SK-N-SH treated with all-trans-retinoic acid at 6 μM for 48 hours (cell line): ENCODE measurements at regions not wholly inside any gene's neighbourhood (a gene's known extent, or its start where the extent isn't known, plus 50 kb on each side); places are given as distances from the start of the nearest gene placed in this dataset.

ENCODE experiments used
- ATAC-seq: fragments of 200-7000 bp; cut with Tn5 transposase; 3 replicates; pipeline ENCODE4 v1.9.1; 2020; ENCODE audit warnings: mild to moderate bottlenecking, moderate library complexity
- ARNTL ChIP-seq: fragments of 450-650 bp; formaldehyde crosslinking; IDR thresholded peaks from 2 replicates; pipeline ENCODE4 v1.5.0; 2020; ENCODE audit warnings: low read depth, mild to moderate bottlenecking, moderate library complexity, borderline replicate concordance
- BACH2 ChIP-seq: fragments of 250-450 bp; sonication (Bioruptor Pico); IDR thresholded peaks from 2 replicates; pipeline ENCODE4 v1.9.0; 2021; ENCODE audit warnings: mild to moderate bottlenecking, borderline replicate concordance
- CSDC2 ChIP-seq: fragments of 250-450 bp; sonication (Bioruptor Pico); IDR thresholded peaks from 2 replicates; pipeline ENCODE4 v1.5.0; 2020; ENCODE audit warnings: mild to moderate bottlenecking, moderate library complexity
- CSRNP3 ChIP-seq: fragments of 250-450 bp; sonication (Bioruptor Pico); IDR thresholded peaks from 2 replicates; pipeline ENCODE4 v1.5.1; 2021; ENCODE audit warnings: mild to moderate bottlenecking, moderate library complexity
- ESRRG ChIP-seq: fragments of 250-450 bp; sonication (Bioruptor Pico); IDR thresholded peaks from 2 replicates; pipeline ENCODE4 v1.6.1; 2021; ENCODE audit warnings: mild to moderate bottlenecking
- GLIS3 ChIP-seq: fragments of 250-450 bp; sonication (Bioruptor Pico); IDR thresholded peaks from 2 replicates; pipeline ENCODE4 v1.5.0; 2020; ENCODE audit warnings: mild to moderate bottlenecking, moderate library complexity
- OSR1 ChIP-seq: fragments of 250-450 bp; sonication (Bioruptor Pico); IDR thresholded peaks from 2 replicates; pipeline ENCODE4 v1.8.0; 2022; ENCODE audit warnings: moderate library complexity, mild to moderate bottlenecking, inconsistent platforms
- PATZ1 ChIP-seq: fragments of 250-450 bp; sonication (Bioruptor Pico); IDR thresholded peaks from 2 replicates; pipeline ENCODE4 v1.8.0; 2020; ENCODE audit warnings: mild to moderate bottlenecking, moderate library complexity, borderline replicate concordance
- PPARA ChIP-seq: fragments of 250-450 bp; sonication (Bioruptor Pico); IDR thresholded peaks from 2 replicates; pipeline ENCODE4 v1.5.0; 2020; ENCODE audit warnings: mild to moderate bottlenecking, borderline replicate concordance
- SNAI2 ChIP-seq: fragments of 250-450 bp; sonication (Bioruptor Pico); IDR thresholded peaks from 2 replicates; pipeline ENCODE4 v1.5.0; 2020; ENCODE audit warnings: mild to moderate bottlenecking, moderate library complexity
- TCF4 ChIP-seq: fragments of 250-450 bp; sonication (Bioruptor Pico); IDR thresholded peaks from 2 replicates; pipeline ENCODE4 v1.8.0; 2021; ENCODE audit warnings: mild to moderate bottlenecking, moderate library complexity, borderline replicate concordance
- TOX ChIP-seq: fragments of 250-450 bp; sonication (Bioruptor Pico); IDR thresholded peaks from 2 replicates; pipeline ENCODE4 v1.8.0; 2021; ENCODE audit warnings: mild to moderate bottlenecking, moderate library complexity, borderline replicate concordance
- TSHZ2 ChIP-seq: fragments of 250-450 bp; sonication (Bioruptor Pico); IDR thresholded peaks from 2 replicates; pipeline ENCODE4 v1.5.0; 2020; ENCODE audit warnings: mild to moderate bottlenecking, moderate library complexity
- ZC3H10 ChIP-seq: fragments of 250-450 bp; sonication (Bioruptor Pico); IDR thresholded peaks from 2 replicates; pipeline ENCODE4 v1.5.1; 2021; ENCODE audit warnings: mild to moderate bottlenecking, moderate library complexity
- ZFP30 ChIP-seq: fragments of 450-650 bp; formaldehyde crosslinking; IDR thresholded peaks from 2 replicates; pipeline ENCODE4 v1.5.0; 2022; ENCODE audit warnings: mild to moderate bottlenecking, moderate library complexity
- ZNF565 ChIP-seq: fragments of 450-650 bp; formaldehyde crosslinking; conservative IDR thresholded peaks from 2 replicates; pipeline ENCODE4 v1.5.0; 2020; ENCODE audit warnings: low read depth, mild to moderate bottlenecking, moderate library complexity
- ZNF70 ChIP-seq: fragments of 450-650 bp; formaldehyde crosslinking; IDR thresholded peaks from 2 replicates; pipeline ENCODE4 v1.5.0; 2020; ENCODE audit warnings: mild to moderate bottlenecking, moderate library complexity
- ZNF8 ChIP-seq: fragments of 450-650 bp; formaldehyde crosslinking; IDR thresholded peaks from 2 replicates; pipeline ENCODE4 v1.5.0; 2020; ENCODE audit warnings: mild to moderate bottlenecking, moderate library complexity
- TF ChIP-seq, protein P1 (sequence below): fragments of 250-450 bp; sonication (Bioruptor Pico); IDR thresholded peaks from 2 replicates; pipeline ENCODE4 v1.8.0; 2021; ENCODE audit warnings: low read depth, mild to moderate bottlenecking, moderate library complexity, borderline replicate concordance
- TF ChIP-seq, protein P2 (sequence below): fragments of 250-450 bp; sonication (Bioruptor Pico); IDR thresholded peaks from 2 replicates; pipeline ENCODE4 v1.5.1; 2020; ENCODE audit warnings: low read depth, mild to moderate bottlenecking, moderate library complexity

DNA sequence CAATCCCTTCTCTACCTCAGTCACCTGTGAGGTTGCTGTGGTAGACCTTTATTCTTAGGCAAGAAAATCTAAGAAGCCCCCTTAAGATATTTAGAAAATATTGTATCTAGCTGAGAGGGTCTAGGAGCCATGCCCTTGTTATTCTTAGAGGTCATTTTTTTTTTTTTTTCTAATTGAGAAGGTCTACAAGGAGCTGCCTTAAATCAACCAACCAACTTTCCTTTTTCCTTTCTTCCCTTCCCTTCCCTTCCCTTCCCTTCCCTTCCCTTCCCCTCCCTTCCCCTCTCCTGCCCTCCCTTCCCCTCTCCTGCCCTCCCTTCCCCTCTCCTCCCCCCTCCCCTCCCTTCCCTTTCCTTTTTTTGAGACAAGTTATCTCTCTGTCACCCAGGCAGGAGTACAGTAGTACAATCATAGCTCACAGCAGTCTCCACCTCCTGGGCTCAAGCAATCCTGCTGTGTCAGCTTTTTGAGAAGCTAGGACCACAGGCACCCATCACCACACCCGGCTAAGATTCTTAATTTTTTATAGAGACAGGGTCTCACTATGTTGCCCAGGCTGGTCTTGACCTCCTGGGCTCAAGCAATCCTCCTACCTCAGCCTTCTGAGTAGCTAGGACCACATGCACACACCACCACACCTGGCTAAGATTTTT, 668.4 kb upstream of the FBXO33 start:
- ATAC-seq: no peak
- TF ChIP-seq TOX (CRISPR knock-in tag) (no peak), ZNF565 (CRISPR knock-in tag) (no peak), SNAI2 (no peak), CSRNP3 (CRISPR knock-in tag) (no peak)
- TF ChIP-seq, protein P1, sequence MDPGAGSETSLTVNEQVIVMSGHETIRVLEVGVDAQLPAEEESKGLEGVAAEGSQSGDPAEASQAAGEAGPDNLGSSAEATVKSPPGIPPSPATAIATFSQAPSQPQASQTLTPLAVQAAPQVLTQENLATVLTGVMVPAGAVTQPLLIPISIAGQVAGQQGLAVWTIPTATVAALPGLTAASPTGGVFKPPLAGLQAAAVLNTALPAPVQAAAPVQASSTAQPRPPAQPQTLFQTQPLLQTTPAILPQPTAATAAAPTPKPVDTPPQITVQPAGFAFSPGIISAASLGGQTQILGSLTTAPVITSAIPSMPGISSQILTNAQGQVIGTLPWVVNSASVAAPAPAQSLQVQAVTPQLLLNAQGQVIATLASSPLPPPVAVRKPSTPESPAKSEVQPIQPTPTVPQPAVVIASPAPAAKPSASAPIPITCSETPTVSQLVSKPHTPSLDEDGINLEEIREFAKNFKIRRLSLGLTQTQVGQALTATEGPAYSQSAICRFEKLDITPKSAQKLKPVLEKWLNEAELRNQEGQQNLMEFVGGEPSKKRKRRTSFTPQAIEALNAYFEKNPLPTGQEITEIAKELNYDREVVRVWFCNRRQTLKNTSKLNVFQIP (CRISPR knock-in tag): no peak

DNA sequence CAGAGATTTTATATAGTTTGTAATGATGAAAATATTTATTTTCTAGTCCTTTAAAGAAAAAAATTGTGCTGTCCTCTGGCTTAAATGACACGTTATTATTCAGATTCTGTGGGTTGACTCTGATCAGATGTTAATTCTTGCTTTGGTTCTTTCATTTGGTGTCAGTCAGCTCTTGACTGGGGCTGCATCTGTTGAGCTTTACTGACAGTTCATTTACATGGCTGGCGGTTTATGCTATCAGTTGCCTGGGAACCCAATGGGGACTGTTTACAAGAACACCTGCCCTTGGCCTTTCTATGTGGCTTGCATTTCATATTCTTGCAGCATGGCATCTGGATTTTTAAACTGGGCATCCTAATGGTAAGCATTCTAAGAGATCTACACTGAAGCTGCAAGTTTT, 667.1 kb upstream of the FBXO33 start:
- no peak for ATAC-seq
- TF ChIP-seq OSR1 (CRISPR knock-in tag) (no peak), BACH2 (CRISPR knock-in tag) (no peak), ZNF70 (no peak)
- TF ChIP-seq, protein P2, sequence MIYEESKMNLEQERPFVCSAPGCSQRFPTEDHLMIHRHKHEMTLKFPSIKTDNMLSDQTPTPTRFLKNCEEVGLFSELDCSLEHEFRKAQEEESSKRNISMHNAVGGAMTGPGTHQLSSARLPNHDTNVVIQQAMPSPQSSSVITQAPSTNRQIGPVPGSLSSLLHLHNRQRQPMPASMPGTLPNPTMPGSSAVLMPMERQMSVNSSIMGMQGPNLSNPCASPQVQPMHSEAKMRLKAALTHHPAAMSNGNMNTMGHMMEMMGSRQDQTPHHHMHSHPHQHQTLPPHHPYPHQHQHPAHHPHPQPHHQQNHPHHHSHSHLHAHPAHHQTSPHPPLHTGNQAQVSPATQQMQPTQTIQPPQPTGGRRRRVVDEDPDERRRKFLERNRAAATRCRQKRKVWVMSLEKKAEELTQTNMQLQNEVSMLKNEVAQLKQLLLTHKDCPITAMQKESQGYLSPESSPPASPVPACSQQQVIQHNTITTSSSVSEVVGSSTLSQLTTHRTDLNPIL (CRISPR knock-in tag): no peak
- TF ChIP-seq, all 23 proteins: peak for 0

DNA sequence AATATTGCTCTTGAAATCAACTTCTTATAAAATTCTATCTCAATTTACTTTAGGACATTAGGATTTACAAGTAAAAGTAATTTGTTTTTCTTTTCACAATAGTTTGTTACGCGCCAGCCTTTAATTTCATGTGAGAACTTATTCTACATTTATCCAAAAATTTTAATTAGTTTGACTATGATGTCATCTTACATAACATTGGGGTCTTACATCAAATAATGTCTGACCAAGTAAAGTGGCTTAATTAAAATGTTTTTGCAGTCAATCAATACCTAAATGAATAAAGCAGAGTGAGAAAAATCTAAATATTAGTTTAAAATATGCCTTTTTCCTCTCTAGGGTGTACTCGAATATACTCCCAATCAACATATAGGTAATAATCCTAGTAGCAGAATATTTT, 666.2 kb upstream of the FBXO33 start:
- TF ChIP-seq TOX (CRISPR knock-in tag): no peak
- no peak for TF ChIP-seq ZNF8 (CRISPR knock-in tag)
- no peak for TF ChIP-seq TSHZ2 (CRISPR knock-in tag)
- TF ChIP-seq, all 23 proteins: peak for 0
- no peak for ATAC-seq

DNA sequence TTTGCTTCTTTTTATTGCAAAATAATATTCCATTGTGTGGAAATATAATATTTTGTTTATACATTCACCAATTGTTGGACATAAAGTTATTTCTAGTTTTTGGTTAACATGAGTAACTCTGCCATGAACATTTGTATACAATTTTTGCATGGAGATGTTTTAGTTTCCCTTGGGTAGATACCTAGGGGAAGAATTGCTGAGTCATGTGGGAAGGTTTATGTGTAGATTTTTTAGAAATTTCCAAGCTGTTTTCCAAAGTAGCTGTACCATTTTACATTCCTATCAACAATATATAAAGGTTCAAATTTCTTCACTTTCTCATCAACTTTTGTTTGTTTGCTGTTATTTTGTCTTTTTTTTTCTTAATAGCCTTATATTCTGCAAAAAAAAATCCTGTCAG, 664.7 kb upstream of the FBXO33 start:
- TF ChIP-seq PATZ1: no peak
- TF ChIP-seq ZFP30: no peak
- TF ChIP-seq ARNTL (CRISPR knock-in tag): no peak
- no peak for TF ChIP-seq CSDC2 (CRISPR knock-in tag)
- TF ChIP-seq ZNF8 (CRISPR knock-in tag): no peak
- TF ChIP-seq, protein P2 (CRISPR knock-in tag): no peak
- no peak for TF ChIP-seq OSR1 (CRISPR knock-in tag)
- no peak for TF ChIP-seq CSRNP3 (CRISPR knock-in tag)
- TF ChIP-seq ESRRG (CRISPR knock-in tag): no peak
- TF ChIP-seq TSHZ2 (CRISPR knock-in tag): no peak
- no peak for TF ChIP-seq ZNF70
- no peak for TF ChIP-seq PPARA (CRISPR knock-in tag)
- no peak for TF ChIP-seq GLIS3 (CRISPR knock-in tag)
- TF ChIP-seq ZC3H10 (CRISPR knock-in tag): no peak
- no peak for TF ChIP-seq TCF4
- TF ChIP-seq SNAI2: no peak
- no peak for TF ChIP-seq BACH2 (CRISPR knock-in tag)
- no peak for ATAC-seq
